GM19324 (cell line): ENCODE measurements at regions not wholly inside any gene's neighbourhood (a gene's known extent, or its start where the extent isn't known, plus 50 kb on each side); places are given as distances from the start of the nearest gene placed in this dataset.
A peak's percentile ranks its signal among the peaks of the same experiment; 100 is the strongest.
"Not testable (repeated sequence)": the region's sequence is repeated elsewhere in the genome, so short reads cannot be mapped to it uniquely, and the experiment has no call there.

Experiments used
- ATAC-seq: cut with Tn5 transposase; IDR thresholded peaks from one replicate; pipeline ENCODE4 v1.9.1; 2021; ENCODE audit warnings: mild to moderate bottlenecking, moderate library complexity; ENCODE audit not compliant: unreplicated experiment, low FRiP score

DNA sequence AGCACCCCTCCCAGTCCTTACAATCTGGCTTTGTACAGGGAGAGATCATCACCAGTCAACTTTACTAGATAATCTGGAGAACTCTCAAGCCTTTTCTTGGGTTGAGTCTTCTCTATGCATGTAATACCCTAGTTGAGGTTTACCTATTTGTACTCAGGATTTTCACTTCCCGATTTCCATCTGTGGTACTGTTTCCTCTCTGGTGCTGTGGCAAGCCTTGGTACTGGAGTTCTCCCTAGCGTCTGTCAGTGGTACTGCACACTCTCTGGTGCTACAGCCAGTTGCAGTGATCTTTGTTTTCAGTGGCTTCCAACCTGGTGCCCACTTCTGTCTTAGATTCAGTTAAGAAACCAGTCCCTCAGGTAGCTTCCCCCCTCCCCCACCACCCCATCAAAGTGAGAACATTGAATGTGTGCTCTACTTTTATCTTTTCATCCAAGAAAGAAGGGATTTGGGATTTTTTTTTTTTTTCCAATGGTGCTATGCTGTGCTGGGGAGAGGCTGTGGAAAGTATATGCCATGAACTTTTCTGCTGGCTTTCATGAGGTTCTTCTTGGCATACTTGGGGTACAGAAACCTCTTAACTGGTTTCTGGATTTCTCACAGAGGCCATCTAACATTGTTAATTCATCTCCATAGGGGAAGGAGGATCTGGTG, 69.4 kb upstream of the EVL start:
- peak; percentile 97 for ATAC-seq

DNA sequence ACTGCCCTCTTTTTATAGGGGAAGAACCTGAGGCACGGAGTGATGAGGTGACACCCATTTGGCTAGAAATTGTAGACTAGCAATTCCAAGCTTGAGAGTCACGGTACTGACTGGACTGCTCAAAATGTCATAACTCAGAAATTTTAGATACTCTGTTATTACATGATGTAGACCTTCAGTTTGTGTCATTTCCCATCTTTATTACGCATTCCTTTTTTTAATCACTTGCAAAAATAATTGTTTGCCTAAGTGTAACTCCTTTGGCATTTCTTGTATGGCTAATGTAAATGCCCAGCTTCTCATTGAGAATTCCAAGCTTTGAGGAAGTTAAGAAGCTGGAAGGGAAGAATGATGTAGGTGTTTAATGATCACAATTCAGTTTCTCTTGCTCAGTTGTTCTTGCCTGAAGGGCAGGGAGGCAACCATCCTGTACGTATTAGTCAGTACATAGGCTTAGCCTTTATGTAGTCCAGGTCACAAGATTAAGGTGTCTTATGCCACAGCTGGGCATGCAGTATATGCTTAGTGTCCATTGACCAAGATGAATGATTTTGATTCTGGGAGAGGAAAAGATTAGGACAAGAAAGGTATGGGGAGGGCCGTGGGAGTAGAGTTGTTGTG, 68.2 kb upstream of the EVL start:
- no peak for ATAC-seq

DNA sequence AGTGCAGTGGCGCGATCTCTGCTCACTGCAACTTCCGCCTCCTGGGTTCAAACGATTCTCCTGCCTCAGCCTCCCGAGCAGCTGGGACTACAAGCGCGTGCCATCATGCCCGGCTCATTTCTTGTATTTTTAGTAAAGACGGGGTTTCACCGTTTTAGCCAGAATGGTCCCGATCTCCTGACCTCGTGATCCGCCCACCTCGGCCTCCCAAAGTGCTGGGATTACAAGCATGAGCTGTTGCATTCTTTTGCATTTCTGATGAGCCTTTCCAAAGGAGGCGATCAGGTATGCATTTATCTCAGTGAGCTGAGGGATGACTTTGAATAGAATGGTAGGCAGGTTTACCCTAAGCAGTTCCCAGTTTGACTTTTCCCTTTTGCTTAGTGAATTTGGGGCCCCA, 64.8 kb upstream of the EVL start:
- ATAC-seq: not testable (repeated sequence)

DNA sequence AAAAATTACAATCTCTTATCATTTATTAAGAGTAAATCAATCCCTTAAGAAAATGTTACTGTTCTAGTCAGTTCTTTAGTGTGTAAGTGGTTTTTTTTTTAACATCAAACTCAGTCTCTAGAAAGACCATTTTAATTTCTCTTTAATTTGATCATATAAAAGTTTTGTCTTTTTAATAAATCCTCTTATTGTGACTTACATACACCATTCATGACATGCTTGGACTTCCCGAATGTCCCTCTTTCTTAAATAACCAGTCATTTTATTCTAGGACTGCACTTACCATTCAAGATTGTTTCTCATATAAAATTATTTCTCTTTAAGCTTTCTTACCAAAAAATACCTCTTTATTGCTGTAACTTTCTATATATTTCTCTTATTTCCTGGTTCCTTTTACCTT, 60.8 kb upstream of the EVL start:
- ATAC-seq: no peak

DNA sequence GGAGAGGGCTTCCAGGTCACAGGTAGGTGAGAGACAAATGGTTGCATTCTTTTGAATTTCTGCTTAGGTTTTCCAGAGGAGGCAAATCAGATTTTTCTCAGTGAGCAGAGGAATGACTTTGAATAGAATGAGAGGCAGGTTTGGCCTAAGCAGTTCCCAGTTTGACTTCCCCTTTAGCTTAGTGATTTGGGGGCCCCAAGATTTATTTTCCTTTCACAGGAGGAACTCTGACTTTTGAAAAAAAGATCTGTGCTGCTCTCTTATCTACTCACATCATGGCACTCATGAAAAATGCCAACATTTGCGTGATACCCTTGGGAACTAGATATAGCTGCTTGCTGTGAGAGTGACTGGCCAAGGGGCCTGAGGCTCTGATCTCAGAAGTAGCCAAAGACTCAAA, 58.0 kb upstream of the EVL start:
- ATAC-seq: no peak

DNA sequence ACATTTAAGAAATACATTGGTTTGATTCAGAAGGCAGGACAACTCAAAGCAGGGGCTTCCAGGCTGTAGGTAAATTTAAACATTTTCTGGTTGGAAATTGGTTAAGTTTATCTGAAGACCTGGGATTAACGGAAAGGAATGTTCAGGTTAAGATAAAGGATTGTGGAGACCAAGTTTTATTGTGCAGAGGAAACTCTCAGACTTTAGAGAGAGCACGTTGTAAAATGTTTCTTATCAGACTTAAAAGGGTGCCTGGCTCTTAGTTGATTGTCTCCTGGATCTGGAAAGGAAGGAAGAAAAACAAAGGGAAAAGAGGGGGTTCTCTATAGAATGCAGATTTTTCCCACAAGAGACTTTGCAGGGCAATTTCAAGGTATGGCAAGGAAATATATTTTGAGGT, 55.4 kb upstream of the EVL start:
- ATAC-seq: not testable (repeated sequence)

DNA sequence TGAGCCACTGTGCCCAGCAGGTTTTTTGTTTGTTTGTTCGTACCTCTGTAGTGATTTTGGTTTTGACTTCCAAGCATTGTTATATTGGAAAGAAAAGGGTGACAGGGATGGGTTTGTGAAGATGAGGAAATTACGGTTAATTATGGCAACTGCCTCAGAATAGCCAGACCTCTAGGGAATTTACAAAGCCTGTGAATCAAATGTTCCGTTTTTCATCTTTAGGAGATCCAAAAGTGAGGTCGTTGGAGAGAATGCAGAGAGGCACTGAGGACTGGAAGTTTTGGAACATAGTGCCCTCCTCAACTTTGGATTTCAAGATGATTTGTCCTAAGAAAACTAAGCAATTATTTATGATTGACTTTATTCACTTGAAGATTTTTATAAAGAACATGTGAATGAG, 54.5 kb upstream of the EVL start:
- no peak for ATAC-seq

DNA sequence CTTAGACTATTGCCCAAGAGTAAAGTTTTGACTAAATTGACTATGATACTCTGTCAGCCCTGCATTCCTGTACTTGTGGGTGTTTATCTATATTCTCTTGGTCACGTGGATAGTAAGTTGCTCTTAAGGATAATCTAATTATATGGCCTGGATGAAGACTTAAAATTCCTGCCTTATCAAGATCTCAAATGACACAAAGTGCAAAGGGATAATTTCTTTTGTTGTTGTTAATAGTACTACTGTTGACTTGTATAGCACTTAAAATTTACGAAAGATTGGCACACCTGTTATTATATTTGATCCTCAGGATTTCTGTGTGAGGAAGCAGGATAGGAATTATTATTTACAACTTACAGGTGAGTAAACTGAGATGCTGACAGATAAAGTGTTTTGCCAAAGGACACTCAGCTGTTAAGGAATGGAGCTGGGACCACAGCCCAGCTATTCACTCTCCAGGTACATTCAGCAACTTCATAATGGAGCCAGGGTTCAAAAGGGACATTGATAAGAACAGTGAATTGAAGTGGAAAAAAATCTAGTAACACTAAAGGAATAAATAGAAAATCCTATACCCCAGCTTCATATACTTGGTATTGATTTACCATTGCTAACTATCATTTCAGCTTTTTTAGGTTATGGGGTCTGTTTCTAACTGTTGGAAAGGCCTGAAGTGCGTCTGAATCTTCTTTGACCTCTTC, 53.4 kb upstream of the EVL start:
- ATAC-seq: no peak

DNA sequence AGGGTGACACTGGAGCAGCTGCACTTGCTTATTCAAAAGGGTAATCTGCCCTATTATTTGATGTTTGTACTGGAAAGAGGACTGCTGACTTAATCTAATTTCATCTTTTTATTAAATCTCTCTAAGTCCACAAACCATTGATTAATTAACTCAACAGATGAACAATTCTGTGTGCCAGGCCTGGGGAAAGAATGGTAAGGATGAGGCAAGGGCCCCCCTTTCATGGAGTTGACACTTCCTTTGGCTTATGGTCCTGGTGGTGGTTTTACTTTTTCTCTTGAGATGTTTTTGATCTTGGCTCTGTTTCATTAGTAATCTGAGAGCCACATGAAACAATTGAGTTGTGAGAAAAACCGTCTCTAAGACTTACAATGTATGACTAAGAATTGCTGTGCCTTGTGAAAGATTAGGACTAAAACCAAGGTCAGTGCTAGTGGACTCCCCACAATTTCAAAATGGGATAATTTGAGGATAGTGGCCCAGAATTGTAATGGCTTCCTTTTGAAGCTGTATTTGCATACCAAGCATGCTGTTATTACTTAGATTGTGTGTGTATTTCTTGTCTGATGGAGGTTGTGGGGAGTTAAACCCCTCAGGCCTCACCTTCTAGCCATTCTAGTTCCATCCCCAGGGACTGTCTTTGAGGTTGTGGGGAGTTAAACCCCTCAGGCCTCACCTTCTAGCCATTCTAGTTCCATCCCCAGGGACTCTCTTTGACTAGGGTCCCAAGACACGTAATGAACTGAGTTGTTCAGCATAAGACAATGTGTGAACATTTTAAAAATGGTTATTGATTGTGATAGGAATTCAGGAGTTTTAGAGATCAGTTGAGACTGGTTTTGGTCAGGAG, 52.5 kb upstream of the EVL start:
- no peak for ATAC-seq

DNA sequence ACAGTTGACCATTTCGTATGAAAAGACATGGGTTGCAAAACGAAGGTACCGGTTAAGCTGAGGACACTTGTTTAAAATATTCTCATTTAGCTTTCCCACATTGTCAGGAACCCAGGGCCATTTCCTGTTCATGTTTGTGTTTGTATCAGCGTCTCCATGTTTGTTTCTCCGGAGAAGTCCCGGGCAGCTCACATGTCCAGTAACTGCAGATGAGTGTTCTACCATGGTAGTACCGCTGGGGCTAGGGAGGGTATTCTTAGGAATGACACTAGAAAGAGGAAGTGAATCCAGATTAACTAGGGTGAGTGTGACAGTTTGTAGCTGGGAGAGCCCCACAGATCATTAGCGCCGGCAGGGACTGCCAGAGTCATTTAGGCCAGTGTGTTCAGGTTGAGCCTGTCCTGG, 50.0 kb upstream of the EVL start:
- no peak for ATAC-seq
